OCI-LY7 (cell line): ENCODE measurements at regions not wholly inside any gene's neighbourhood (a gene's known extent, or its start where the extent isn't known, plus 50 kb on each side); places are given as distances from the start of the nearest gene placed in this dataset.

Experiments used
- BruUV-seq: library from RNA; stranded (reverse); fragments of 400-500 nt; replicated peaks from 2 replicates; lab custom pipeline; 2021; lab: Mats Ljungman, UMichigan
- CTCF ChIA-PET: fragments of 300-600 bp; sonication (Branson Sonifier 250); formaldehyde crosslinking; loops from one replicate; lab custom pipeline; 2022; ENCODE audit warnings: antibody characterized with exemption; ENCODE audit not compliant: unreplicated experiment; lab: Charles Lee
- POLR2A ChIA-PET: fragments of 300-600 bp; sonication (Branson Sonifier 250); formaldehyde crosslinking; loops from one replicate; lab custom pipeline; 2022; ENCODE audit warnings: antibody characterized with exemption; lab: Charles Lee
- DNase-seq: peaks from one replicate; pipeline ENCODE4 v3.0.0-alpha.2; 2015; ENCODE audit warnings: low spot score
- H2AFZ ChIP-seq: fragments of 200-600 bp; sonication (generic), shearing (Covaris generic); 2 replicates; pipeline ENCODE4 v1.6.1; 2014; ENCODE audit warnings: mild to moderate bottlenecking, antibody characterized with exemption, low read length, moderate library complexity
- H3K27ac ChIP-seq: fragments of 200-600 bp; sonication (generic); 2 replicates; pipeline ENCODE4 v1.5.1; 2014; ENCODE audit warnings: mixed run types, low read depth, mild to moderate bottlenecking, moderate library complexity, low read length, inconsistent platforms; ENCODE audit not compliant: poor library complexity, severe bottlenecking
- H3K36me3 ChIP-seq: fragments of 200-600 bp; sonication (generic); 2 replicates; pipeline ENCODE4 v1.6.1; 2014; ENCODE audit warnings: mild to moderate bottlenecking, antibody characterized with exemption, low read length, moderate library complexity, mixed read lengths; ENCODE audit not compliant: insufficient read depth
- H3K4me1 ChIP-seq: fragments of 200-600 bp; sonication (generic); 2 replicates; pipeline ENCODE4 v1.5.1; 2014; ENCODE audit warnings: mild to moderate bottlenecking, low read length; ENCODE audit not compliant: insufficient read depth, poor library complexity, severe bottlenecking
- H3K4me2 ChIP-seq: fragments of 200-600 bp; sonication (generic); 2 replicates; pipeline ENCODE4 v1.6.1; 2014; ENCODE audit warnings: mild to moderate bottlenecking, low read length
- H3K4me3 ChIP-seq: fragments of 200-600 bp; sonication (generic); 2 replicates; pipeline ENCODE4 v1.5.1; 2014; ENCODE audit warnings: mild to moderate bottlenecking, low read depth, low read length; ENCODE audit not compliant: poor library complexity, severe bottlenecking
- H3K79me2 ChIP-seq: fragments of 200-600 bp; sonication (generic); 2 replicates; pipeline ENCODE4 v1.6.1; 2016; ENCODE audit warnings: low read depth, mild to moderate bottlenecking, low read length, moderate library complexity, mixed read lengths; ENCODE audit not compliant: insufficient read depth
- H3K9me2 ChIP-seq: fragments of 200-600 bp; sonication (generic); 2 replicates; pipeline ENCODE4 v1.6.1; 2016; ENCODE audit warnings: mild to moderate bottlenecking, low read length, mixed read lengths; ENCODE audit not compliant: insufficient read depth
- H3K9me3 ChIP-seq: fragments of 200-600 bp; sonication (generic); 2 replicates; pipeline ENCODE4 v1.6.1; 2014; ENCODE audit warnings: mild to moderate bottlenecking, mixed run types, low read length, mixed read lengths
- H4K20me1 ChIP-seq: fragments of 200-600 bp; sonication (generic); 2 replicates; pipeline ENCODE4 v1.6.1; 2014; ENCODE audit warnings: mild to moderate bottlenecking, antibody characterized with exemption, low read length, moderate library complexity, mixed read lengths; ENCODE audit not compliant: insufficient read depth
- EZH2phosphoT487 ChIP-seq: fragments of 200-600 bp; sonication (generic); IDR thresholded peaks from 2 replicates; pipeline ENCODE4 v1.6.1; 2018; ENCODE audit warnings: low read depth, borderline replicate concordance, mild to moderate bottlenecking, mixed run types, antibody characterized with exemption, low read length, moderate library complexity, mixed read lengths
- intact Hi-C: fragments of 100-400 bp; cut with micrococcal nuclease; formaldehyde crosslinking; loops from one replicate; pipeline ENCODE4 v1.10.0; 2022; ENCODE audit not compliant: unreplicated experiment
- TF ChIP-seq, protein P1 (sequence below): fragments of 200-600 bp; sonication (generic); conservative IDR thresholded peaks from 2 replicates; pipeline ENCODE4 v1.5.1; 2014; ENCODE audit warnings: mild to moderate bottlenecking, antibody characterized with exemption, low read length, moderate library complexity, mixed read lengths

DNA sequence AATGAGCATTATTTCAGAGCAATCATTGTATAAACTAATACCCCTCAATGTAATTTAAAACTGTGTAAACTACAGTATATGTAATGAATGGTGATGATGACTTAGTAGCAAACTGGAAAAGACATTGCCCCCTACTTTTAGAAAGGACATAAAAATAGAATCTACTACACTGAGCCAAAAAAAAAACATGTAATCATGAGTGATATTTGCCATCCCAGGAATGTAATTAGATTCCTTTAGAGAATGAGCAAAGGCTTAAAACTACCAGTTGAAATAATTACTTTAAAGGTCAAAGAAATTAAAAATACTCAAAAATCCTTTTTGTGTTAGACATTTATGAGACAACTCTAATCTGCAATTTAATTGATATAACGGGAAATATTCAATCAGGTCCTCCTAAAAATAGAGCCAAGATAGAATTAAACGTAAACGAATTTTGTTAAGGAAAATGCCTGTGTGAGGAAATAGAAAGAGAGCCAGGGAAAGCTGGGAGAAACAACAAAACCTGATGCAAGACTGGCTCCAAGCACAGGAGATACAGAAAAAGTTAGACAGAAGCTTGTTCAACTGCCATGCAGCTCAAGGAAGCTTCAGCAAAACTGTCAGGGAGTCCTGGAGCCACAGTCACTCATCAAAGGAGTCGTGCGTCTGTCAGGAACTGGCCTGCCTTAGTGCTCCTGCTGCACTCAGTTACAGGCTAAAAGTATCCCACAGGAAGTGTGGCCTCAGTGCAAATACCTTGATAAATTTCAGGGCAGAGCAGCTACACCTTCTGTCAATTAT is 655.7 kb upstream of the INTU start:
- H2AFZ ChIP-seq, result no peak overlapping the region
- DNase-seq, result no peak
- ChIA-PET CTCF (no interaction called here), POLR2A (no interaction called here)
- no peaks in the 10 kb centered on the region for H3K9me3 ChIP-seq
- H3K79me2 ChIP-seq, result no peaks in the 10 kb centered on the region
- no peaks in the 10 kb centered on the region for H3K4me1 ChIP-seq
- no peak for TF ChIP-seq EZH2phosphoT487
- TF ChIP-seq, protein P1, sequence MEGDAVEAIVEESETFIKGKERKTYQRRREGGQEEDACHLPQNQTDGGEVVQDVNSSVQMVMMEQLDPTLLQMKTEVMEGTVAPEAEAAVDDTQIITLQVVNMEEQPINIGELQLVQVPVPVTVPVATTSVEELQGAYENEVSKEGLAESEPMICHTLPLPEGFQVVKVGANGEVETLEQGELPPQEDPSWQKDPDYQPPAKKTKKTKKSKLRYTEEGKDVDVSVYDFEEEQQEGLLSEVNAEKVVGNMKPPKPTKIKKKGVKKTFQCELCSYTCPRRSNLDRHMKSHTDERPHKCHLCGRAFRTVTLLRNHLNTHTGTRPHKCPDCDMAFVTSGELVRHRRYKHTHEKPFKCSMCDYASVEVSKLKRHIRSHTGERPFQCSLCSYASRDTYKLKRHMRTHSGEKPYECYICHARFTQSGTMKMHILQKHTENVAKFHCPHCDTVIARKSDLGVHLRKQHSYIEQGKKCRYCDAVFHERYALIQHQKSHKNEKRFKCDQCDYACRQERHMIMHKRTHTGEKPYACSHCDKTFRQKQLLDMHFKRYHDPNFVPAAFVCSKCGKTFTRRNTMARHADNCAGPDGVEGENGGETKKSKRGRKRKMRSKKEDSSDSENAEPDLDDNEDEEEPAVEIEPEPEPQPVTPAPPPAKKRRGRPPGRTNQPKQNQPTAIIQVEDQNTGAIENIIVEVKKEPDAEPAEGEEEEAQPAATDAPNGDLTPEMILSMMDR, result no peak
- H3K27ac ChIP-seq, result no peak overlapping the region
- no TSS peak for BruUV-seq
- intact Hi-C loops, result no loop called here
- no peaks in the 10 kb centered on the region for H4K20me1 ChIP-seq
- H3K36me3 ChIP-seq, result no peaks in the 10 kb centered on the region
- H3K4me3 ChIP-seq, result no peak overlapping the region
- H3K9me2 ChIP-seq, result no peaks in the 10 kb centered on the region
- H3K4me2 ChIP-seq, result no peak overlapping the region

DNA sequence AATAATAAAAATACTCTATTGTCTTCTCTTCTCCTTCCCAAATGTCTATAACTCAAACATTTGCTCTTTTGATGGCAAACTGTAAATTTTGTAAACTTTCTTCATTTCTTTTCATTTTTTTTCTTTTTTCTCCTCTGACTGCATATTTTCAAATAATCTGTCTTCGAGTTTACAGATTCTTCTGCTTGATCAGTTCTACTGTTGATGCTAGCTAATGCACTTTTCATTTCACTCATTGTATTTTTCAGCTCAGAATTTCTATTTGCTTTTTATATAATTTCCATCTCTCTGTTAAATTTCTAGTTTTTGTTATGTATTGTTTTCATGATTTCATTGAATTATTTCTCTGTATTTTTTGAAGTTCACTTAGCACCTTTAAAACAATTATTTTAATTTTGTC is 646.8 kb upstream of the INTU start:
- CTCF ChIA-PET, result no interaction called here
- BruUV-seq, result no TSS peak
- Histone ChIP-seq H3K9me2 (no peaks in the 10 kb centered on the region), H4K20me1 (no peaks in the 10 kb centered on the region), H3K4me3 (no peak overlapping the region), H3K27ac (no peak overlapping the region), H3K79me2 (no peaks in the 10 kb centered on the region), H3K4me2 (no peak overlapping the region), H3K9me3 (no peaks in the 10 kb centered on the region), H3K4me1 (no peaks in the 10 kb centered on the region), H3K36me3 (no peaks in the 10 kb centered on the region), H2AFZ (no peak overlapping the region)
- intact Hi-C loops, result no loop called here
- no peak for DNase-seq
- POLR2A ChIA-PET, result interaction anchor here (2.2 kb wide), 1 partner anchor 12 kb away, joined by 8 read pairs; no protein-coding TSS in a partner anchor
- TF ChIP-seq, protein P1, result no peak
- TF ChIP-seq EZH2phosphoT487, result no peak

DNA sequence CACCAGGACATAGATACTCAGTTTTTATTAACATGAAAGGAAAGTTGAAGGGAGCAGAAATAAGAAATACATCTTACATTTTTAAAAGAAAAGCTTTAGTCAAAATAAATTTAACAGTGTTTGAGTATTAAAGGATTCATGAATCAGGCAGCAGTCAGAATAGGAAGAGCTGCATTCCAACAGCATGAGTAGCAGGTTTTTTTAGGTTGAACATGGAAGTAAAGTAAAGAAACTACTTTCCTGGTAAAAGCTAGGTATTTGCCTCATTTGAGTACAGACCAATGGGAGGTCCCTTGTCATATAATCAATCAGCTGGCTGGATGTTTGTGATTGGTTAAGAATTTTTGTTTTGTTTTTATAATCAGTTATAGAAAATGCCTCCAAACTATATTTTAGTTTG is 645.9 kb upstream of the INTU start:
- ChIA-PET CTCF (no interaction called here), POLR2A (interaction anchor here (0.6 to 2.2 kb wide), 3 partner anchors 11 to 470 kb away, joined by 3 to 8 read pairs (median 3); no protein-coding TSS in a partner anchor)
- no peak overlapping the region for H2AFZ ChIP-seq
- BruUV-seq, result no TSS peak
- no peaks in the 10 kb centered on the region for H3K36me3 ChIP-seq
- intact Hi-C loops, result no loop called here
- H3K79me2 ChIP-seq, result no peaks in the 10 kb centered on the region
- H3K4me1 ChIP-seq, result no peaks in the 10 kb centered on the region
- no peaks in the 10 kb centered on the region for H3K9me3 ChIP-seq
- TF ChIP-seq, protein P1, result no peak
- no peak for TF ChIP-seq EZH2phosphoT487
- H3K4me3 ChIP-seq, result no peak overlapping the region
- no peak overlapping the region for H3K27ac ChIP-seq
- no peaks in the 10 kb centered on the region for H4K20me1 ChIP-seq
- no peak for DNase-seq
- no peak overlapping the region for H3K4me2 ChIP-seq
- H3K9me2 ChIP-seq, result no peaks in the 10 kb centered on the region
